HEK293 (cell line): ENCODE measurements at regions not wholly inside any gene's neighbourhood (a gene's known extent, or its start where the extent isn't known, plus 50 kb on each side); places are given as distances from the start of the nearest gene placed in this dataset.

Experiments used
- CTCF ChIA-PET: fragments of 350-600 bp; formaldehyde crosslinking; extraction: SDS; loops from one replicate; lab custom pipeline; 2021; ENCODE audit warnings: antibody characterized with exemption; lab: Yijun Ruan, JAX
- POLR2A ChIA-PET: fragments of 300-600 bp; formaldehyde crosslinking; extraction: SDS; loops from one replicate; lab custom pipeline; 2020; ENCODE audit warnings: antibody characterized with exemption, inconsistent platforms; lab: Yijun Ruan, JAX
- H3K27ac ChIP-seq: fragments of 200-500 bp; sonication (Bioruptor generic); 2 replicates; pipeline ENCODE4 v1.5.1; 2014; ENCODE audit warnings: low read depth, low read length, control low read depth, inconsistent platforms; ENCODE audit errors: extremely low read depth
- H3K36me3 ChIP-seq, 2 experiments: fragments of 200-500 bp in 1 of 2; sonication (Bioruptor generic) in 1 of 2; 1 replicate in 1 of 2; 2 replicates in 1 of 2; pipeline ENCODE4 v1.5.1; 2014 to 2017; ENCODE audit warnings: inconsistent platforms in 2 of 2, low read length in 2 of 2; ENCODE audit not compliant: control insufficient read depth in 2 of 2, insufficient read depth in 1 of 2
- H3K4me1 ChIP-seq: fragments of 200-500 bp; sonication (Bioruptor generic); 2 replicates; pipeline ENCODE4 v1.5.1; 2014; ENCODE audit warnings: mild to moderate bottlenecking, low read length, inconsistent platforms; ENCODE audit not compliant: control insufficient read depth, insufficient read depth
- H3K4me3 ChIP-seq: 2 replicates; pipeline ENCODE4 v1.5.1; 2011; ENCODE audit warnings: low read depth, mild to moderate bottlenecking, control low read depth, low read length, moderate library complexity
- H3K9me3 ChIP-seq: fragments of 200-500 bp; sonication (Bioruptor generic); 2 replicates; pipeline ENCODE4 v1.5.1; 2014; ENCODE audit warnings: low read depth, low read length, inconsistent platforms; ENCODE audit not compliant: control insufficient read depth, insufficient read depth
- KLF10 ChIP-seq: fragments of 450-650 bp; IDR thresholded peaks from 2 replicates; pipeline ENCODE4 v1.5.1; 2018; ENCODE audit warnings: missing biosample characterization, mild to moderate bottlenecking, missing genetic modification characterization
- KLF17 ChIP-seq: fragments of 450-650 bp; formaldehyde crosslinking; IDR thresholded peaks from 2 replicates; pipeline ENCODE4 v1.5.1; 2016; ENCODE audit warnings: missing biosample characterization, missing genetic modification characterization
- KLF7 ChIP-seq: fragments of 450-650 bp; formaldehyde crosslinking; IDR thresholded peaks from 2 replicates; pipeline ENCODE4 v1.5.1; 2016; ENCODE audit warnings: missing biosample characterization, missing genetic modification characterization, borderline replicate concordance
- PBX3 ChIP-seq: sonication (generic); formaldehyde crosslinking; IDR thresholded peaks from 2 replicates; pipeline ENCODE4 v1.8.1; 2022; ENCODE audit warnings: mild to moderate bottlenecking, moderate library complexity, missing genetic modification reagents
- SALL2 ChIP-seq: fragments of 450-650 bp; formaldehyde crosslinking; IDR thresholded peaks from 2 replicates; pipeline ENCODE4 v1.5.0; 2017; ENCODE audit warnings: missing biosample characterization, mild to moderate bottlenecking, missing genetic modification characterization, borderline replicate concordance
- SP3 ChIP-seq: fragments of 450-650 bp; formaldehyde crosslinking; IDR thresholded peaks from 2 replicates; pipeline ENCODE4 v1.5.1; 2016; ENCODE audit warnings: missing biosample characterization, missing genetic modification characterization
- ZFP41 ChIP-seq: fragments of 450-650 bp; formaldehyde crosslinking; IDR thresholded peaks from 2 replicates; pipeline ENCODE4 v1.5.1; 2016; ENCODE audit warnings: missing biosample characterization, missing genetic modification characterization, borderline replicate concordance
- ZNF114 ChIP-seq: fragments of 450-650 bp; formaldehyde crosslinking; IDR thresholded peaks from 2 replicates; pipeline ENCODE4 v1.5.0; 2017; ENCODE audit warnings: missing biosample characterization, missing genetic modification characterization
- ZNF146 ChIP-seq: fragments of 450-650 bp; formaldehyde crosslinking; IDR thresholded peaks from 2 replicates; pipeline ENCODE4 v1.5.1; 2016; ENCODE audit warnings: missing biosample characterization, missing genetic modification characterization
- ZNF16 ChIP-seq: fragments of 450-650 bp; formaldehyde crosslinking; IDR thresholded peaks from 2 replicates; pipeline ENCODE4 v1.5.1; 2016; ENCODE audit warnings: low read depth, missing biosample characterization, missing genetic modification characterization
- ZNF169 ChIP-seq: fragments of 450-650 bp; formaldehyde crosslinking; IDR thresholded peaks from 2 replicates; pipeline ENCODE4 v1.5.1; 2016; ENCODE audit warnings: missing biosample characterization, missing genetic modification characterization
- ZNF221 ChIP-seq: fragments of 450-650 bp; formaldehyde crosslinking; IDR thresholded peaks from 2 replicates; pipeline ENCODE4 v1.5.1; 2017; ENCODE audit warnings: missing biosample characterization, missing genetic modification characterization, borderline replicate concordance
- ZNF23 ChIP-seq: fragments of 450-650 bp; formaldehyde crosslinking; IDR thresholded peaks from 2 replicates; pipeline ENCODE4 v1.5.1; 2016; ENCODE audit warnings: missing biosample characterization, missing genetic modification characterization, borderline replicate concordance
- ZNF311 ChIP-seq: fragments of 450-650 bp; formaldehyde crosslinking; IDR thresholded peaks from 2 replicates; pipeline ENCODE4 v1.5.1; 2017; ENCODE audit warnings: missing biosample characterization, missing genetic modification characterization, borderline replicate concordance
- ZNF362 ChIP-seq: fragments of 450-650 bp; formaldehyde crosslinking; IDR thresholded peaks from 2 replicates; pipeline ENCODE4 v1.5.1; 2016; ENCODE audit warnings: missing biosample characterization, missing genetic modification characterization
- ZNF426 ChIP-seq: fragments of 450-650 bp; formaldehyde crosslinking; IDR thresholded peaks from 2 replicates; pipeline ENCODE4 v1.5.1; 2017; ENCODE audit warnings: missing biosample characterization, missing genetic modification characterization, mild to moderate bottlenecking, inconsistent platforms, moderate library complexity
- ZNF544 ChIP-seq: fragments of 450-650 bp; formaldehyde crosslinking; IDR thresholded peaks from 2 replicates; pipeline ENCODE4 v1.5.0; 2017; ENCODE audit warnings: missing biosample characterization, missing genetic modification characterization
- ZNF549 ChIP-seq: fragments of 450-650 bp; IDR thresholded peaks from 2 replicates; pipeline ENCODE4 v1.5.1; 2018; ENCODE audit warnings: missing biosample characterization, missing genetic modification characterization, mild to moderate bottlenecking, inconsistent platforms, moderate library complexity
- ZNF571 ChIP-seq: fragments of 450-650 bp; formaldehyde crosslinking; IDR thresholded peaks from 2 replicates; pipeline ENCODE4 v1.5.0; 2017; ENCODE audit warnings: missing biosample characterization, missing genetic modification characterization
- ZNF600 ChIP-seq: fragments of 450-650 bp; formaldehyde crosslinking; IDR thresholded peaks from 2 replicates; pipeline ENCODE4 v1.5.1; 2016; ENCODE audit warnings: missing biosample characterization, missing genetic modification characterization
- ZNF654 ChIP-seq: fragments of 450-650 bp; formaldehyde crosslinking; IDR thresholded peaks from 2 replicates; pipeline ENCODE4 v1.5.1; 2016; ENCODE audit warnings: low read depth, missing biosample characterization, missing genetic modification characterization
- ZNF701 ChIP-seq: fragments of 450-650 bp; formaldehyde crosslinking; IDR thresholded peaks from 2 replicates; pipeline ENCODE4 v1.5.1; 2016; ENCODE audit warnings: missing biosample characterization, missing genetic modification characterization
- ZNF830 ChIP-seq: fragments of 450-650 bp; IDR thresholded peaks from 2 replicates; pipeline ENCODE4 v1.5.0; 2018; ENCODE audit warnings: missing biosample characterization, missing genetic modification characterization, low read depth, mild to moderate bottlenecking, moderate library complexity
- ZNF837 ChIP-seq: fragments of 450-650 bp; formaldehyde crosslinking; IDR thresholded peaks from 2 replicates; pipeline ENCODE4 v1.5.1; 2016; ENCODE audit warnings: missing biosample characterization, missing genetic modification characterization
- ZNF843 ChIP-seq: fragments of 450-650 bp; formaldehyde crosslinking; IDR thresholded peaks from 2 replicates; pipeline ENCODE4 v1.5.1; 2016; ENCODE audit warnings: missing biosample characterization, missing genetic modification characterization

GRCh38 chr4:125801924-125802323, 487.2 kb downstream of the FAT4 start:
- H3K9me3 ChIP-seq: no peaks in the 10 kb centered on the region
- H3K4me3 ChIP-seq: no peak overlapping the region
- no peak for TF ChIP-seq ZNF311 (tag by site-specific recombination)
- no peak for TF ChIP-seq ZNF362
- TF ChIP-seq ZNF544 (tag by site-specific recombination): no peak
- no peak for TF ChIP-seq ZNF843
- no peak for TF ChIP-seq ZNF701 (tag by site-specific recombination)
- H3K27ac ChIP-seq: no peak overlapping the region
- H3K4me1 ChIP-seq: no peaks in the 10 kb centered on the region
- H3K36me3 ChIP-seq: no peaks in the 10 kb centered on the region
- ChIA-PET CTCF (no interaction called here), POLR2A (no interaction called here)

- no peaks in the 10 kb centered on the region for H3K36me3 ChIP-seq
- ChIA-PET CTCF (no interaction called here), POLR2A (no interaction called here)
- H3K9me3 ChIP-seq: no peaks in the 10 kb centered on the region
- TF ChIP-seq PBX3: no peak
- TF ChIP-seq ZNF169 (tag by site-specific recombination): no peak
- no peak for TF ChIP-seq SP3 (tag by site-specific recombination)
- TF ChIP-seq ZNF146 (tag by site-specific recombination): no peak
- no peak for TF ChIP-seq ZNF114
- no peak overlapping the region for H3K4me3 ChIP-seq
- H3K4me1 ChIP-seq: no peaks in the 10 kb centered on the region
- no peak overlapping the region for H3K27ac ChIP-seq
Observed at GRCh38 chr4:125808022-125808421, 493.3 kb downstream of the FAT4 start.

GRCh38 chr4:125808570-125808969, 493.8 kb downstream of the FAT4 start:
- ChIA-PET CTCF (no interaction called here), POLR2A (no interaction called here)
- no peak overlapping the region for H3K27ac ChIP-seq
- H3K9me3 ChIP-seq: no peaks in the 10 kb centered on the region
- no peaks in the 10 kb centered on the region for H3K4me1 ChIP-seq
- H3K4me3 ChIP-seq: no peak overlapping the region
- TF ChIP-seq ZNF549 (tag by site-specific recombination): no peak
- TF ChIP-seq ZNF16 (tag by site-specific recombination): no peak
- TF ChIP-seq ZNF571: no peak
- TF ChIP-seq ZNF221 (tag by site-specific recombination): no peak
- no peak for TF ChIP-seq ZNF654 (tag by site-specific recombination)
- no peak for TF ChIP-seq KLF17 (tag by site-specific recombination)
- TF ChIP-seq ZNF426 (tag by site-specific recombination): no peak
- TF ChIP-seq ZNF830: no peak
- TF ChIP-seq KLF7 (tag by site-specific recombination): no peak
- no peak for TF ChIP-seq ZNF843
- TF ChIP-seq ZNF544 (tag by site-specific recombination): no peak
- no peak for TF ChIP-seq ZNF23
- TF ChIP-seq SALL2 (tag by site-specific recombination): no peak
- TF ChIP-seq ZNF837 (tag by site-specific recombination): no peak
- TF ChIP-seq ZFP41 (tag by site-specific recombination): no peak
- no peak for TF ChIP-seq KLF10 (tag by site-specific recombination)
- TF ChIP-seq ZNF600 (tag by site-specific recombination): no peak
- no peaks in the 10 kb centered on the region for H3K36me3 ChIP-seq
